ENCODE measurements at regions not wholly inside any gene's neighbourhood (a gene's known extent, or its start where the extent isn't known, plus 50 kb on each side); places are given as distances from the start of the nearest gene placed in this dataset.

GRCh38 chr1:8182034-8182761, 135.7 kb upstream of the SLC45A1 start:
- no peak for TF ChIP-seq CTCF (IDR thresholded peaks at IDR 0.05)
- TF ChIP-seq POLR2AphosphoS5 (IDR thresholded peaks at IDR 0.05), result no peak

Measured in sigmoid colon (tissue), 4 donors.